ENCODE measurements at regions not wholly inside any gene's neighbourhood (a gene's known extent, or its start where the extent isn't known, plus 50 kb on each side); places are given as distances from the start of the nearest gene placed in this dataset.

- no peaks in the 10 kb centered on the region for H3K79me2 ChIP-seq (ENCODE audit: low read length)
- TF ChIP-seq EZH2phosphoT487 (IDR thresholded peaks at IDR 0.05; ENCODE audit: low read depth) (no peak), CTCF (IDR thresholded peaks at IDR 0.05; ENCODE audit: low read depth, low read length) (no peak)
These were observed 177.4 kb upstream of the NPVF start for GRCh38 chr7:25405736-25406135.

GRCh38 chr7:25407053-25407452 is 178.8 kb upstream of the NPVF start:
- Histone ChIP-seq H3K27ac (ENCODE audit: low read length) (no peak overlapping the region), H3K4me2 (ENCODE audit: low read length) (no peak overlapping the region), H3K4me1 (ENCODE audit: low read length) (no peaks in the 10 kb centered on the region), H2AFZ (ENCODE audit: low read depth, low read length) (no peak overlapping the region), H3K27me3 (ENCODE audit: low read depth, low read length) (peaks cover 6% of the 10 kb centered on the region), H4K20me1 (ENCODE audit: insufficient read depth, low read length) (no peaks in the 10 kb centered on the region), H3K79me2 (ENCODE audit: low read length) (no peaks in the 10 kb centered on the region), H3K9me3 (ENCODE audit: insufficient read depth, low read length) (no peaks in the 10 kb centered on the region), H3K4me3 (ENCODE audit: low read length) (no peak overlapping the region), H3K9ac (ENCODE audit: low read length) (no peak overlapping the region), H3K36me3 (replicated peaks; ENCODE audit: low read depth, low read length) (no peaks in the 10 kb centered on the region)
- TF ChIP-seq EZH2phosphoT487 (IDR thresholded peaks at IDR 0.05; ENCODE audit: low read depth) (no peak), CTCF (IDR thresholded peaks at IDR 0.05; ENCODE audit: low read depth, low read length) (no peak)

More at GRCh38 chr7:25405736-25406135, 177.4 kb upstream of the NPVF start:
- no peak overlapping the region for H3K27ac ChIP-seq (ENCODE audit: low read length)
- no peak overlapping the region for H3K4me2 ChIP-seq (ENCODE audit: low read length)
- no peaks in the 10 kb centered on the region for H3K4me1 ChIP-seq (ENCODE audit: low read length)
- H3K4me3 ChIP-seq (ENCODE audit: low read length): no peak overlapping the region
- H2AFZ ChIP-seq (ENCODE audit: low read depth, low read length): no peak overlapping the region
- no peak overlapping the region for H3K9ac ChIP-seq (ENCODE audit: low read length)
- H3K36me3 ChIP-seq (replicated peaks; ENCODE audit: low read depth, low read length): no peaks in the 10 kb centered on the region
- H4K20me1 ChIP-seq (ENCODE audit: insufficient read depth, low read length): no peaks in the 10 kb centered on the region
- H3K27me3 ChIP-seq (ENCODE audit: low read depth, low read length): peaks cover 4% of the 10 kb centered on the region; the same call in 1 of the 2 replicates
- H3K9me3 ChIP-seq (ENCODE audit: insufficient read depth, low read length): no peaks in the 10 kb centered on the region

GRCh38 chr7:25408012-25408687 is 179.9 kb upstream of the NPVF start:
- Histone ChIP-seq H3K4me1 (ENCODE audit: low read length) (no peaks in the 10 kb centered on the region), H3K4me3 (ENCODE audit: low read length) (no peak overlapping the region), H3K79me2 (ENCODE audit: low read length) (no peaks in the 10 kb centered on the region), H3K36me3 (replicated peaks; ENCODE audit: low read depth, low read length) (no peaks in the 10 kb centered on the region), H4K20me1 (ENCODE audit: insufficient read depth, low read length) (no peaks in the 10 kb centered on the region), H3K27ac (ENCODE audit: low read length) (no peak overlapping the region), H3K4me2 (ENCODE audit: low read length) (no peak overlapping the region), H2AFZ (ENCODE audit: low read depth, low read length) (no peak overlapping the region), H3K9ac (ENCODE audit: low read length) (no peak overlapping the region), H3K27me3 (ENCODE audit: low read depth, low read length) (peaks cover 7% of the 10 kb centered on the region), H3K9me3 (ENCODE audit: insufficient read depth, low read length) (no peaks in the 10 kb centered on the region)
- TF ChIP-seq CTCF (IDR thresholded peaks at IDR 0.05; ENCODE audit: low read depth, low read length) (no peak), EZH2phosphoT487 (IDR thresholded peaks at IDR 0.05; ENCODE audit: low read depth) (no peak)

- Histone ChIP-seq H3K4me2 (ENCODE audit: low read length) (no peak overlapping the region), H3K36me3 (replicated peaks; ENCODE audit: low read depth, low read length) (no peaks in the 10 kb centered on the region), H3K4me3 (ENCODE audit: low read length) (no peak overlapping the region), H3K4me1 (ENCODE audit: low read length) (no peaks in the 10 kb centered on the region), H3K9me3 (ENCODE audit: insufficient read depth, low read length) (no peaks in the 10 kb centered on the region), H3K27me3 (ENCODE audit: low read depth, low read length) (peaks cover 7% of the 10 kb centered on the region), H3K27ac (ENCODE audit: low read length) (no peak overlapping the region), H4K20me1 (ENCODE audit: insufficient read depth, low read length) (no peaks in the 10 kb centered on the region), H2AFZ (ENCODE audit: low read depth, low read length) (no peak overlapping the region), H3K9ac (ENCODE audit: low read length) (no peak overlapping the region), H3K79me2 (ENCODE audit: low read length) (no peaks in the 10 kb centered on the region)
- no peak for TF ChIP-seq EZH2phosphoT487 (IDR thresholded peaks at IDR 0.05; ENCODE audit: low read depth)
- TF ChIP-seq CTCF (IDR thresholded peaks at IDR 0.05; ENCODE audit: low read depth, low read length): no peak
These were observed 180.6 kb upstream of the NPVF start for GRCh38 chr7:25408876-25409275.

Measured in OCI-LY3 (cell line).